SK-N-SH (cell line): ENCODE measurements at regions not wholly inside any gene's neighbourhood (a gene's known extent, or its start where the extent isn't known, plus 50 kb on each side); places are given as distances from the start of the nearest gene placed in this dataset.

Source experiments
- CTCF ChIA-PET: fragments of 300-600, 350-600 bp; formaldehyde crosslinking; extraction: SDS; loops from one replicate; lab custom pipeline; 2021; lab: Yijun Ruan, JAX
- POLR2A ChIA-PET: fragments of 350-600 bp; sonication (Branson Sonifier 250); formaldehyde crosslinking; extraction: SDS; loops from one replicate; lab custom pipeline; 2020; ENCODE audit warnings: antibody characterized with exemption, inconsistent platforms; lab: Yijun Ruan, JAX
- DNase-seq: peaks from one replicate; pipeline ENCODE4 v3.0.0; 2012
- H2AFZ ChIP-seq: fragments of 200-600 bp; sonication (generic); 2 replicates; pipeline ENCODE4 v1.8.1; 2016; ENCODE audit warnings: antibody characterized with exemption, mild to moderate bottlenecking, low read depth
- H3F3A ChIP-seq: fragments of 200-600 bp; sonication (generic); replicated peaks from 2 replicates; pipeline ENCODE3; 2016; ENCODE audit warnings: antibody characterized with exemption, mild to moderate bottlenecking; ENCODE audit not compliant: insufficient read depth
- H3K27ac ChIP-seq, 2 experiments: fragments of 200-500 bp in 1 of 2; fragments of 200-600 bp in 1 of 2; sonication (Bioruptor generic) in 1 of 2; sonication (generic), shearing (Covaris generic) in 1 of 2; 2 replicates each; pipeline versions ENCODE4 v1.5.1 to v1.6.1; 2014 to 2016; ENCODE audit warnings: low read depth in 2 of 2, inconsistent platforms in 1 of 2, low read length in 1 of 2, mild to moderate bottlenecking in 1 of 2, mixed read lengths in 1 of 2
- H3K27me3 ChIP-seq: fragments of 200-600 bp; sonication (generic), shearing (Covaris generic); 2 replicates; pipeline ENCODE4 v1.6.1; 2016; ENCODE audit warnings: mixed run types; ENCODE audit not compliant: insufficient read depth
- H3K36me3 ChIP-seq, 2 experiments: fragments of 200-500 bp in 1 of 2; fragments of 200-600 bp in 1 of 2; sonication (Bioruptor generic) in 1 of 2; sonication (generic) in 1 of 2; replicated peaks in 1 of 2; 2 replicates each; pipeline versions ENCODE3 to v1.5.1; 2014 to 2016; ENCODE audit warnings: low read length in 1 of 2, mild to moderate bottlenecking in 1 of 2; ENCODE audit not compliant: insufficient read depth in 2 of 2, control insufficient read depth in 1 of 2
- H3K4me1 ChIP-seq, 2 experiments: fragments of 200-500 bp in 1 of 2; fragments of 200-600 bp in 1 of 2; sonication (Bioruptor generic) in 1 of 2; sonication (generic), shearing (Covaris generic) in 1 of 2; 2 replicates each; pipeline versions ENCODE4 v1.5.1 to v1.6.1; 2014 to 2016; ENCODE audit warnings: low read depth in 1 of 2, low read length in 1 of 2, mixed run types in 1 of 2; ENCODE audit not compliant: insufficient read depth in 2 of 2, control insufficient read depth in 1 of 2
- H3K4me2 ChIP-seq: fragments of 200-600 bp; sonication (generic), shearing (Covaris generic); 2 replicates; pipeline ENCODE4 v1.6.1; 2017; ENCODE audit warnings: mixed run types
- H3K4me3 ChIP-seq, 2 experiments: fragments of 200-500 bp in 1 of 2; fragments of 200-600 bp in 1 of 2; sonication (Bioruptor generic) in 1 of 2; sonication (generic), shearing (Covaris generic) in 1 of 2; 2 replicates each; pipeline versions ENCODE4 v1.5.1 to v1.8.1; 2014 to 2016; ENCODE audit warnings: low read depth in 2 of 2, inconsistent platforms in 1 of 2, low read length in 1 of 2, mild to moderate bottlenecking in 1 of 2, mixed read lengths in 1 of 2, moderate library complexity in 1 of 2
- H3K79me2 ChIP-seq: fragments of 200-600 bp; sonication (generic); 2 replicates; pipeline ENCODE4 v1.8.1; 2017; ENCODE audit warnings: mild to moderate bottlenecking; ENCODE audit not compliant: insufficient read depth
- H3K9ac ChIP-seq: fragments of 200-600 bp; sonication (generic); 2 replicates; pipeline ENCODE4 v1.6.1; 2017; ENCODE audit warnings: mixed run types
- H3K9me2 ChIP-seq: fragments of 200-600 bp; sonication (generic); 2 replicates; pipeline ENCODE4 v1.6.1; 2017; ENCODE audit warnings: mixed run types
- H3K9me3 ChIP-seq: fragments of 200-600 bp; sonication (generic); 2 replicates; pipeline ENCODE4 v1.6.1; 2017; ENCODE audit warnings: mixed run types, mild to moderate bottlenecking, moderate library complexity
- H4K20me1 ChIP-seq: fragments of 200-600 bp; sonication (generic); 2 replicates; pipeline ENCODE4 v1.6.1; 2017; ENCODE audit warnings: mild to moderate bottlenecking, mixed run types; ENCODE audit not compliant: insufficient read depth
- CHD2 ChIP-seq: fragments of 150-350 bp; IDR thresholded peaks from 2 replicates; pipeline ENCODE4 v1.6.1; 2018; ENCODE audit warnings: low read length; ENCODE audit not compliant: partially characterized antibody
- ELF1 ChIP-seq: IDR thresholded peaks from 2 replicates; pipeline ENCODE4 v1.4.0; 2012
- EP300 ChIP-seq, 2 experiments: IDR thresholded peaks; 2 replicates each; pipeline versions ENCODE4 v1.4.0 to v1.6.1; 2012; ENCODE audit warnings: borderline replicate concordance in 1 of 2, low read depth in 1 of 2, low read length in 1 of 2
- FOSL2 ChIP-seq: IDR thresholded peaks from 2 replicates; pipeline ENCODE4 v1.4.0; 2012; ENCODE audit warnings: low read depth, mild to moderate bottlenecking, moderate library complexity, borderline replicate concordance
- FOXJ3 ChIP-seq: sonication (generic); formaldehyde crosslinking; IDR thresholded peaks from 2 replicates; pipeline ENCODE4 v1.5.1; 2020; ENCODE audit warnings: mild to moderate bottlenecking, missing genetic modification reagents
- GATA2 ChIP-seq: sonication (generic); formaldehyde crosslinking; IDR thresholded peaks from 2 replicates; pipeline ENCODE4 v1.5.0; 2020; ENCODE audit warnings: mild to moderate bottlenecking, missing genetic modification reagents
- JUND ChIP-seq: IDR thresholded peaks from 2 replicates; pipeline ENCODE4 v1.4.0; 2012
- MEF2A ChIP-seq: IDR thresholded peaks from 2 replicates; pipeline ENCODE4 v1.4.0; 2012; ENCODE audit warnings: low read depth, borderline replicate concordance
- MXI1 ChIP-seq: IDR thresholded peaks from 2 replicates; pipeline ENCODE4 v1.6.1; 2012; ENCODE audit warnings: mild to moderate bottlenecking, low read depth, low read length, improper control_type of control experiment
- NFIC ChIP-seq: IDR thresholded peaks from 2 replicates; pipeline ENCODE4 v1.4.0; 2012; ENCODE audit warnings: borderline replicate concordance
- NRF1 ChIP-seq: IDR thresholded peaks from 2 replicates; pipeline ENCODE4 v1.6.1; 2012; ENCODE audit warnings: low read depth, mild to moderate bottlenecking, low read length
- POLR2AphosphoS5 ChIP-seq: IDR thresholded peaks from 2 replicates; pipeline ENCODE4 v1.6.1; 2012; ENCODE audit warnings: low read depth, low read length
- RCOR1 ChIP-seq: fragments of 150-350 bp; IDR thresholded peaks from 2 replicates; pipeline ENCODE4 v1.6.1; 2017; ENCODE audit warnings: antibody characterized with exemption, low read length
- RFX5 ChIP-seq: IDR thresholded peaks from 2 replicates; pipeline ENCODE4 v1.6.1; 2012; ENCODE audit warnings: mild to moderate bottlenecking, improper control_type of control experiment, low read length
- RXRA ChIP-seq: IDR thresholded peaks from 2 replicates; pipeline ENCODE4 v1.4.0; 2012; ENCODE audit warnings: low read depth, mild to moderate bottlenecking, borderline replicate concordance
- SIN3A ChIP-seq: IDR thresholded peaks from 2 replicates; pipeline ENCODE4 v1.6.1; 2012; ENCODE audit warnings: low read depth, mild to moderate bottlenecking, low read length, moderate library complexity, borderline replicate concordance
- SMC3 ChIP-seq: IDR thresholded peaks from 2 replicates; pipeline ENCODE4 v1.6.1; 2012; ENCODE audit warnings: low read depth, low read length, improper control_type of control experiment
- TAF1 ChIP-seq: IDR thresholded peaks from 2 replicates; pipeline ENCODE4 v1.6.1; 2012; ENCODE audit warnings: low read depth, mild to moderate bottlenecking, low read length, moderate library complexity, borderline replicate concordance
- TEAD4 ChIP-seq: IDR thresholded peaks from 2 replicates; pipeline ENCODE4 v1.4.0; 2012; ENCODE audit warnings: mild to moderate bottlenecking, borderline replicate concordance; ENCODE audit not compliant: insufficient read depth
- WGBS: methylation state at CpG from one replicate; pipeline ENCODE4 v1.1.6; 2017; ENCODE audit warnings: low lambda C conversion rate; 5-methylcytosine and 5-hydroxymethylcytosine counted together
- TF ChIP-seq, protein P1 (sequence below): fragments of 150-350 bp; IDR thresholded peaks from 2 replicates; pipeline ENCODE4 v1.6.1; 2016; ENCODE audit warnings: mild to moderate bottlenecking, low read depth, low read length
- TF ChIP-seq, protein P2 (sequence below): IDR thresholded peaks from 2 replicates; pipeline ENCODE4 v1.4.0; 2012; ENCODE audit warnings: low read depth
- TF ChIP-seq, protein P3 (sequence below): IDR thresholded peaks from 2 replicates; pipeline ENCODE4 v1.4.0; 2012; ENCODE audit warnings: low read depth, borderline replicate concordance
- TF ChIP-seq, protein P4 (sequence below): fragments of 150-350 bp; IDR thresholded peaks from 2 replicates; pipeline ENCODE4 v1.6.1; 2017; ENCODE audit warnings: antibody characterized with exemption, low read length, low read depth, borderline replicate concordance

DNA sequence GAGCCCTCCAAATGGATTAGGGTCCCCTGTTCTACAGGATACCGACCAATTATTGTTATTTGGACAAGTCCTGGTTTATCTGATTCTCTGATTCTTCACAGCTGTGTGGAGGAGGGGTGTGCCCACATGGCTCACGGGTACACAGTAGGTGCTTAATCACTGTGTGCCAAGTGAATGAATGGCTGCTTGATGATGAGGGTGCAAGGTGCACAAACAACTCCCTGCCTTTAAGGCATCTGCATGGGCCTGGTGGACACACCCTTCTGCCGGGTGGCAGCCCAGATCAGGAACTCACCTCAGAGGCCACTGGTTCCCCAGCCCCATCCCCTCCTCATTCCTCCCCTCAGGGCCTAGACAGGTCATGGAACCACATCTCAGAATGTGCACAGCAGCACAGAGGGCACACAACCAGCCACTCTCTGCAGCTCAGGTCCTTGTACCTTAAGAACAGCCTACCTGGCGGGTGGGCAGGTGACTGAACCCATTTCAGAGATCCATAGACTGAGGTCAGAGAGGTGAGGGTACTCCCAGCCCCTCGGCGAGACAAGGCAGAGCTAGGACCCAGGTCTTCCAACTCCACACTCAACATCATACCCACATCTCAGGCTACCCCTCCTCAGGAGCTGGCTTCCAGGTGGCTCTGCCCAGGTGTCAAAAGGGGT lies 50.3 kb downstream of the SHANK2 start:
- H3K4me2 ChIP-seq: no peak overlapping the region
- no peaks in the 10 kb centered on the region for H3K4me1 ChIP-seq
- 41% methylated on average over 5 of the region's 6 CpGs for WGBS
- H3K4me3 ChIP-seq: no peak overlapping the region
- no peaks in the 10 kb centered on the region for H3F3A ChIP-seq
- no peak for DNase-seq
- CTCF ChIA-PET: interaction anchor here (0.7 kb wide), 1 partner anchor 36 kb away, joined by 3 read pairs; no protein-coding TSS in a partner anchor
- POLR2A ChIA-PET: no interaction called here
- TF ChIP-seq, protein P1, sequence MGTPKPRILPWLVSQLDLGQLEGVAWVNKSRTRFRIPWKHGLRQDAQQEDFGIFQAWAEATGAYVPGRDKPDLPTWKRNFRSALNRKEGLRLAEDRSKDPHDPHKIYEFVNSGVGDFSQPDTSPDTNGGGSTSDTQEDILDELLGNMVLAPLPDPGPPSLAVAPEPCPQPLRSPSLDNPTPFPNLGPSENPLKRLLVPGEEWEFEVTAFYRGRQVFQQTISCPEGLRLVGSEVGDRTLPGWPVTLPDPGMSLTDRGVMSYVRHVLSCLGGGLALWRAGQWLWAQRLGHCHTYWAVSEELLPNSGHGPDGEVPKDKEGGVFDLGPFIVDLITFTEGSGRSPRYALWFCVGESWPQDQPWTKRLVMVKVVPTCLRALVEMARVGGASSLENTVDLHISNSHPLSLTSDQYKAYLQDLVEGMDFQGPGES: no peak
- TF ChIP-seq RCOR1 (no peak), POLR2AphosphoS5 (no peak), MEF2A (no peak), JUND (no peak), RXRA (no peak), MXI1 (no peak), SMC3 (no peak), TAF1 (no peak), TEAD4 (no peak), NFIC (no peak), FOSL2 (no peak), EP300 (IDR thresholded peaks at IDR 0.05; ENCODE audit: borderline replicate concordance in 1 of 2, low read depth in 1 of 2, low read length in 1 of 2) (no peak), SIN3A (no peak)
- TF ChIP-seq, protein P2, sequence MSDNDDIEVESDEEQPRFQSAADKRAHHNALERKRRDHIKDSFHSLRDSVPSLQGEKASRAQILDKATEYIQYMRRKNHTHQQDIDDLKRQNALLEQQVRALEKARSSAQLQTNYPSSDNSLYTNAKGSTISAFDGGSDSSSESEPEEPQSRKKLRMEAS: no peak
- TF ChIP-seq, protein P3, sequence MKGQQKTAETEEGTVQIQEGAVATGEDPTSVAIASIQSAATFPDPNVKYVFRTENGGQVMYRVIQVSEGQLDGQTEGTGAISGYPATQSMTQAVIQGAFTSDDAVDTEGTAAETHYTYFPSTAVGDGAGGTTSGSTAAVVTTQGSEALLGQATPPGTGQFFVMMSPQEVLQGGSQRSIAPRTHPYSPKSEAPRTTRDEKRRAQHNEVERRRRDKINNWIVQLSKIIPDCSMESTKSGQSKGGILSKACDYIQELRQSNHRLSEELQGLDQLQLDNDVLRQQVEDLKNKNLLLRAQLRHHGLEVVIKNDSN: no peak
- TF ChIP-seq, all 33 proteins: peak for 0
- H3K9me3 ChIP-seq: no peaks in the 10 kb centered on the region
- no peaks in the 10 kb centered on the region for H3K79me2 ChIP-seq
- H3K9ac ChIP-seq: no peak overlapping the region
- no peaks in the 10 kb centered on the region for H3K36me3 ChIP-seq
- no peak overlapping the region for H3K27ac ChIP-seq
- H4K20me1 ChIP-seq: no peaks in the 10 kb centered on the region
- H2AFZ ChIP-seq: no peak overlapping the region
- no peaks in the 10 kb centered on the region for H3K9me2 ChIP-seq
- no peaks in the 10 kb centered on the region for H3K27me3 ChIP-seq

DNA sequence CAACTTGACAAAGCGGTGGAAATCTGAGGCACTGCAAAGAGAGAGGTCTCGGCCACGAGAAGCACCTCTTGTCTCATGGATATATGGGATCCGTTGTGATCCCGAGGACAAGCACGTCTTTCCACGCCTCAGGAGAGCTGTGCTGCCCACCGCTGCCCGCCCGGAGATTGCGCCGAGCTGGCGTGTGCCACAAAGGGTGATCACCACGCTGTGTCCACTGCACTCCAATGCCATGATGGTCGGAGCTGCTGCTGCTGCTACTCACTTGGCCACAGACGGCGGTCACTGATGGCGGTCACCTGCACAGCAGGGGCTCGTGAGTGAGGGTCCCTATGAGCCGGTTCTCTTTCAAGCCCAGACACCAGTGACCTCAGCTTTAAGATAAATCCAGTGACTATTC lies 51.1 kb downstream of the SHANK2 start:
- Histone ChIP-seq H3K4me3 (no peak overlapping the region), H3K9ac (no peak overlapping the region), H2AFZ (no peak overlapping the region), H3K79me2 (no peaks in the 10 kb centered on the region), H3K4me2 (no peak overlapping the region), H3K9me2 (no peaks in the 10 kb centered on the region), H3K27me3 (no peaks in the 10 kb centered on the region), H4K20me1 (no peaks in the 10 kb centered on the region), H3F3A (no peaks in the 10 kb centered on the region), H3K36me3 (no peaks in the 10 kb centered on the region), H3K9me3 (no peaks in the 10 kb centered on the region), H3K4me1 (no peaks in the 10 kb centered on the region), H3K27ac (no peak overlapping the region)
- WGBS: 55% methylated on average over 12 of the region's 20 CpGs
- CTCF ChIA-PET: no interaction called here
- TF ChIP-seq EP300 (IDR thresholded peaks at IDR 0.05; ENCODE audit: borderline replicate concordance in 1 of 2, low read depth in 1 of 2, low read length in 1 of 2) (no peak), FOXJ3 (CRISPR knock-in tag) (no peak), ELF1 (no peak), NRF1 (no peak), RFX5 (no peak), CHD2 (no peak), GATA2 (CRISPR knock-in tag) (no peak)
- TF ChIP-seq, protein P3: no peak
- TF ChIP-seq, protein P4, sequence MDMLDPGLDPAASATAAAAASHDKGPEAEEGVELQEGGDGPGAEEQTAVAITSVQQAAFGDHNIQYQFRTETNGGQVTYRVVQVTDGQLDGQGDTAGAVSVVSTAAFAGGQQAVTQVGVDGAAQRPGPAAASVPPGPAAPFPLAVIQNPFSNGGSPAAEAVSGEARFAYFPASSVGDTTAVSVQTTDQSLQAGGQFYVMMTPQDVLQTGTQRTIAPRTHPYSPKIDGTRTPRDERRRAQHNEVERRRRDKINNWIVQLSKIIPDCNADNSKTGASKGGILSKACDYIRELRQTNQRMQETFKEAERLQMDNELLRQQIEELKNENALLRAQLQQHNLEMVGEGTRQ: no peak
- DNase-seq: no peak
- POLR2A ChIA-PET: no interaction called here
